ENCODE measurements at regions not wholly inside any gene's neighbourhood (a gene's known extent, or its start where the extent isn't known, plus 50 kb on each side); places are given as distances from the start of the nearest gene placed in this dataset.

DNA sequence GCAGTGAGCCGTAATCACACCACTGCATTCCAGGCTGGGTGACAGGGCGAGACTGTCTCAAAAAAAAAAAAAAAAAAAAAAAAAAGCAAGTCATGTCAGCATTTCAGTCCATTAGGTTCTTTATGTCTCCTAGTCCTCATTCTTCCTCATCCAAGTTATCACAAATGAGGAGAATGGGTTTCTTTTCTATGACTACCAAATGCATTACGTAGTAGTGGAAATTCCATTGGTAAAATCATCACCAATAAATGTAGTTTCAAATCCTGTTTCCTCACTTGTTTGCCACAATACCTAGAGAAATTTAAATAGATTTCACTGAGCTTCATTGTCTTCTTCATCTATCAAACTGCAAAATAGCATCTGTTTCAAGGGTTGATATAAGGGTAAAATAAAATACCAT is 317.6 kb upstream of the MME start:
- no peaks in the 10 kb centered on the region for H4K20me1 ChIP-seq (ENCODE audit: insufficient read depth, low read length, poor library complexity, severe bottlenecking)
- no peak overlapping the region for H3K9ac ChIP-seq (ENCODE audit: low read depth, low read length, poor library complexity, severe bottlenecking)
- H2AFZ ChIP-seq (ENCODE audit: low read length) = no peak overlapping the region
- H3K4me2 ChIP-seq (ENCODE audit: low read depth, low read length, poor library complexity, severe bottlenecking) = no peak overlapping the region
- H3K36me3 ChIP-seq (ENCODE audit: insufficient read depth, low read length) = no peaks in the 10 kb centered on the region
- no peak overlapping the region for H3K4me3 ChIP-seq (ENCODE audit: low read length, poor library complexity, severe bottlenecking)
- H3K9me3 ChIP-seq (ENCODE audit: insufficient read depth, low read depth, low read length) = peaks cover 9% of the 10 kb centered on the region; the same call in 1 of the 2 replicates
- no peaks in the 10 kb centered on the region for H3K79me2 ChIP-seq (ENCODE audit: insufficient read depth, low read length)
- H3K9me2 ChIP-seq (replicated peaks; ENCODE audit: low read depth, low read length) = no peaks in the 10 kb centered on the region
- no peaks in the 10 kb centered on the region for H3K27me3 ChIP-seq (ENCODE audit: insufficient read depth, low read length, poor library complexity, severe bottlenecking)
- TF ChIP-seq, protein P1, sequence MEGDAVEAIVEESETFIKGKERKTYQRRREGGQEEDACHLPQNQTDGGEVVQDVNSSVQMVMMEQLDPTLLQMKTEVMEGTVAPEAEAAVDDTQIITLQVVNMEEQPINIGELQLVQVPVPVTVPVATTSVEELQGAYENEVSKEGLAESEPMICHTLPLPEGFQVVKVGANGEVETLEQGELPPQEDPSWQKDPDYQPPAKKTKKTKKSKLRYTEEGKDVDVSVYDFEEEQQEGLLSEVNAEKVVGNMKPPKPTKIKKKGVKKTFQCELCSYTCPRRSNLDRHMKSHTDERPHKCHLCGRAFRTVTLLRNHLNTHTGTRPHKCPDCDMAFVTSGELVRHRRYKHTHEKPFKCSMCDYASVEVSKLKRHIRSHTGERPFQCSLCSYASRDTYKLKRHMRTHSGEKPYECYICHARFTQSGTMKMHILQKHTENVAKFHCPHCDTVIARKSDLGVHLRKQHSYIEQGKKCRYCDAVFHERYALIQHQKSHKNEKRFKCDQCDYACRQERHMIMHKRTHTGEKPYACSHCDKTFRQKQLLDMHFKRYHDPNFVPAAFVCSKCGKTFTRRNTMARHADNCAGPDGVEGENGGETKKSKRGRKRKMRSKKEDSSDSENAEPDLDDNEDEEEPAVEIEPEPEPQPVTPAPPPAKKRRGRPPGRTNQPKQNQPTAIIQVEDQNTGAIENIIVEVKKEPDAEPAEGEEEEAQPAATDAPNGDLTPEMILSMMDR (conservative IDR thresholded peaks at IDR 0.05; ENCODE audit: low read length) = no peak
- TF ChIP-seq EZH2phosphoT487 (IDR thresholded peaks at IDR 0.05; ENCODE audit: borderline replicate concordance) = no peak
- peaks cover 12% of the 10 kb centered on the region for H3K4me1 ChIP-seq (ENCODE audit: insufficient read depth, low read length, poor library complexity, severe bottlenecking)
- H3F3A ChIP-seq (ENCODE audit: low read depth) = no peaks in the 10 kb centered on the region

GRCh38 chr3:154759966-154760365 is 320.2 kb upstream of the MME start:
- no peak for TF ChIP-seq EZH2phosphoT487 (IDR thresholded peaks at IDR 0.05; ENCODE audit: borderline replicate concordance)
- TF ChIP-seq, protein P1 (conservative IDR thresholded peaks at IDR 0.05; ENCODE audit: low read length) = no peak
- H3K79me2 ChIP-seq (ENCODE audit: insufficient read depth, low read length) = no peaks in the 10 kb centered on the region
- no peaks in the 10 kb centered on the region for H3K27me3 ChIP-seq (ENCODE audit: insufficient read depth, low read length, poor library complexity, severe bottlenecking)
- no peaks in the 10 kb centered on the region for H3K36me3 ChIP-seq (ENCODE audit: insufficient read depth, low read length)
- H4K20me1 ChIP-seq (ENCODE audit: insufficient read depth, low read length, poor library complexity, severe bottlenecking) = no peaks in the 10 kb centered on the region
- no peak overlapping the region for H2AFZ ChIP-seq (ENCODE audit: low read length)
- H3K9me2 ChIP-seq (replicated peaks; ENCODE audit: low read depth, low read length) = no peaks in the 10 kb centered on the region
- no peaks in the 10 kb centered on the region for H3F3A ChIP-seq (ENCODE audit: low read depth)
- peaks cover 5% of the 10 kb centered on the region for H3K4me1 ChIP-seq (ENCODE audit: insufficient read depth, low read length, poor library complexity, severe bottlenecking)
- H3K9me3 ChIP-seq (ENCODE audit: insufficient read depth, low read depth, low read length) = no peaks in the 10 kb centered on the region
- no peak overlapping the region for H3K4me2 ChIP-seq (ENCODE audit: low read depth, low read length, poor library complexity, severe bottlenecking)
- H3K9ac ChIP-seq (ENCODE audit: low read depth, low read length, poor library complexity, severe bottlenecking) = no peak overlapping the region
- H3K4me3 ChIP-seq (ENCODE audit: low read length, poor library complexity, severe bottlenecking) = no peak overlapping the region

- Histone ChIP-seq H3K9ac (ENCODE audit: low read depth, low read length, poor library complexity, severe bottlenecking) (no peak overlapping the region), H4K20me1 (ENCODE audit: insufficient read depth, low read length, poor library complexity, severe bottlenecking) (no peaks in the 10 kb centered on the region), H3K9me3 (ENCODE audit: insufficient read depth, low read depth, low read length) (no peaks in the 10 kb centered on the region), H3K4me2 (ENCODE audit: low read depth, low read length, poor library complexity, severe bottlenecking) (no peak overlapping the region), H3K9me2 (replicated peaks; ENCODE audit: low read depth, low read length) (no peaks in the 10 kb centered on the region), H3K36me3 (ENCODE audit: insufficient read depth, low read length) (no peaks in the 10 kb centered on the region), H3K4me3 (ENCODE audit: low read length, poor library complexity, severe bottlenecking) (no peak overlapping the region), H3K27me3 (ENCODE audit: insufficient read depth, low read length, poor library complexity, severe bottlenecking) (no peaks in the 10 kb centered on the region), H3K4me1 (ENCODE audit: insufficient read depth, low read length, poor library complexity, severe bottlenecking) (no peaks in the 10 kb centered on the region), H2AFZ (ENCODE audit: low read length) (no peak overlapping the region), H3K79me2 (ENCODE audit: insufficient read depth, low read length) (no peaks in the 10 kb centered on the region), H3F3A (ENCODE audit: low read depth) (no peaks in the 10 kb centered on the region)
- TF ChIP-seq, protein P1 (conservative IDR thresholded peaks at IDR 0.05; ENCODE audit: low read length) = peak; percentile 72
- TF ChIP-seq EZH2phosphoT487 (IDR thresholded peaks at IDR 0.05; ENCODE audit: borderline replicate concordance) = no peak
These were observed 321.8 kb upstream of the MME start for GRCh38 chr3:154758109-154758868.
